DMS 273 (cell line): ENCODE measurements at regions not wholly inside any gene's neighbourhood (a gene's known extent, or its start where the extent isn't known, plus 50 kb on each side); places are given as distances from the start of the nearest gene placed in this dataset.
"Not testable (repeated sequence)": the region's sequence is repeated elsewhere in the genome, so short reads cannot be mapped to it uniquely, and the experiment has no call there.

Source experiments
- DNase-seq: peaks from one replicate; lab custom pipeline; 2025; ENCODE audit not compliant: unreplicated experiment; lab: John Stamatoyannopoulos, UW

- no peak for DNase-seq
Measured at GRCh38 chr5:30239331-30240022, 954.0 kb upstream of the CDH6 start.

- no peak for DNase-seq
Measured at GRCh38 chr5:30237189-30237588, 956.3 kb upstream of the CDH6 start.

- DNase-seq = no peak
Measured at GRCh38 chr5:30209755-30210154, 983.7 kb upstream of the CDH6 start.

GRCh38 chr5:30197662-30198061 is 995.8 kb upstream of the CDH6 start:
- DNase-seq = no peak

GRCh38 chr5:30195036-30195435 is 998.5 kb upstream of the CDH6 start:
- DNase-seq = no peak

GRCh38 chr5:30194595-30194994 is 998.9 kb upstream of the CDH6 start:
- DNase-seq = no peak

GRCh38 chr5:30183795-30184194 is 1009.7 kb upstream of the CDH6 start:
- DNase-seq = no peak

GRCh38 chr5:30156156-30156555 is 1037.3 kb upstream of the CDH6 start:
- DNase-seq = no peak

- DNase-seq = no peak
Measured at GRCh38 chr5:30152431-30152830, 1041.1 kb upstream of the CDH6 start.

- DNase-seq = no peak
Measured at GRCh38 chr5:30150231-30150630, 1043.3 kb upstream of the CDH6 start.

- no peak for DNase-seq
Measured at GRCh38 chr5:30149526-30149925, 1044.0 kb upstream of the CDH6 start.

GRCh38 chr5:30147976-30148375 is 1045.5 kb upstream of the CDH6 start:
- no peak for DNase-seq

- DNase-seq = not testable (repeated sequence)
Measured at GRCh38 chr5:30144059-30144458, 1049.4 kb upstream of the CDH6 start.

- no peak for DNase-seq
Measured at GRCh38 chr5:30142432-30142831, 1051.1 kb upstream of the CDH6 start.

GRCh38 chr5:30121043-30121442 is 1072.4 kb upstream of the CDH6 start:
- DNase-seq = no peak

- no peak for DNase-seq
Measured at GRCh38 chr5:30117135-30117534, 1076.4 kb upstream of the CDH6 start.

GRCh38 chr5:30113542-30113941 is 1079.9 kb upstream of the CDH6 start:
- DNase-seq = peak; percentile 0

- no peak for DNase-seq
Measured at GRCh38 chr5:30112867-30113266, 1080.6 kb upstream of the CDH6 start.

- no peak for DNase-seq
Measured at GRCh38 chr5:30108051-30108450, 1085.4 kb upstream of the CDH6 start.

- no peak for DNase-seq
Measured at GRCh38 chr5:30106596-30106995, 1086.9 kb upstream of the CDH6 start.

GRCh38 chr5:30104872-30105596 is 1088.5 kb upstream of the CDH6 start:
- no peak for DNase-seq

- no peak for DNase-seq
Measured at GRCh38 chr5:30103452-30104202, 1089.9 kb upstream of the CDH6 start.
